Loucy (cell line): ENCODE measurements at regions not wholly inside any gene's neighbourhood (a gene's known extent, or its start where the extent isn't known, plus 50 kb on each side); places are given as distances from the start of the nearest gene placed in this dataset.

Experiments
- H2AFZ ChIP-seq: fragments of 200-600 bp; sonication (generic); 2 replicates; pipeline ENCODE4 v1.6.0; 2016; ENCODE audit warnings: antibody characterized with exemption, mild to moderate bottlenecking, low read length, moderate library complexity
- H3F3A ChIP-seq: fragments of 200-600 bp; 2 replicates; pipeline ENCODE4 v1.6.0; 2016; ENCODE audit warnings: antibody characterized with exemption, low read depth, mild to moderate bottlenecking
- H3K27me3 ChIP-seq: fragments of 200-600 bp; sonication (generic); 2 replicates; pipeline ENCODE4 v1.6.1; 2014; ENCODE audit warnings: low read length, mild to moderate bottlenecking; ENCODE audit not compliant: insufficient read depth, poor library complexity, severe bottlenecking
- H3K36me3 ChIP-seq: fragments of 200-600 bp; sonication (generic); 2 replicates; pipeline ENCODE4 v1.6.1; 2016; ENCODE audit warnings: low read length; ENCODE audit not compliant: insufficient read depth
- H3K4me1 ChIP-seq: fragments of 200-600 bp; sonication (generic); 2 replicates; pipeline ENCODE4 v1.5.1; 2014; ENCODE audit warnings: low read length, mild to moderate bottlenecking; ENCODE audit not compliant: insufficient read depth, poor library complexity, severe bottlenecking
- H3K4me2 ChIP-seq: fragments of 200-600 bp; sonication (generic); 2 replicates; pipeline ENCODE4 v1.6.0; 2014; ENCODE audit warnings: antibody characterized with exemption, low read length, low read depth, mild to moderate bottlenecking; ENCODE audit not compliant: poor library complexity, severe bottlenecking
- H3K4me3 ChIP-seq: fragments of 200-600 bp; sonication (generic); 2 replicates; pipeline ENCODE4 v1.5.1; 2014; ENCODE audit warnings: low read length, mild to moderate bottlenecking, mixed read lengths; ENCODE audit not compliant: poor library complexity, severe bottlenecking
- H3K79me2 ChIP-seq: fragments of 200-600 bp; sonication (generic); 2 replicates; pipeline ENCODE4 v1.6.1; 2014; ENCODE audit warnings: low read length; ENCODE audit not compliant: insufficient read depth
- H3K9ac ChIP-seq: fragments of 200-600 bp; sonication (generic); 2 replicates; pipeline ENCODE4 v1.6.0; 2014; ENCODE audit warnings: mild to moderate bottlenecking, low read depth, low read length, moderate library complexity; ENCODE audit not compliant: poor library complexity, severe bottlenecking
- H3K9me2 ChIP-seq: fragments of 200-600 bp; sonication (generic); replicated peaks from 2 replicates; pipeline ENCODE4 v1.6.1; 2016; ENCODE audit warnings: low read depth, low read length, mixed read lengths
- H3K9me3 ChIP-seq: fragments of 200-600 bp; sonication (generic); 2 replicates; pipeline ENCODE4 v1.6.1; 2014; ENCODE audit warnings: mild to moderate bottlenecking, antibody characterized with exemption, low read length, low read depth; ENCODE audit not compliant: insufficient read depth
- H4K20me1 ChIP-seq: fragments of 200-600 bp; sonication (generic); 2 replicates; pipeline ENCODE4 v1.6.0; 2014; ENCODE audit warnings: antibody characterized with exemption, low read length, mild to moderate bottlenecking; ENCODE audit not compliant: insufficient read depth, poor library complexity, severe bottlenecking
- EZH2phosphoT487 ChIP-seq: fragments of 200-600 bp; IDR thresholded peaks from 2 replicates; pipeline ENCODE4 v1.6.1; 2018; ENCODE audit warnings: antibody characterized with exemption, mild to moderate bottlenecking, moderate library complexity, borderline replicate concordance
- TF ChIP-seq, protein P1 (sequence below): fragments of 200-600 bp; sonication (generic); conservative IDR thresholded peaks from 2 replicates; pipeline ENCODE4 v1.5.1; 2014; ENCODE audit warnings: mild to moderate bottlenecking, antibody characterized with exemption, low read length

DNA sequence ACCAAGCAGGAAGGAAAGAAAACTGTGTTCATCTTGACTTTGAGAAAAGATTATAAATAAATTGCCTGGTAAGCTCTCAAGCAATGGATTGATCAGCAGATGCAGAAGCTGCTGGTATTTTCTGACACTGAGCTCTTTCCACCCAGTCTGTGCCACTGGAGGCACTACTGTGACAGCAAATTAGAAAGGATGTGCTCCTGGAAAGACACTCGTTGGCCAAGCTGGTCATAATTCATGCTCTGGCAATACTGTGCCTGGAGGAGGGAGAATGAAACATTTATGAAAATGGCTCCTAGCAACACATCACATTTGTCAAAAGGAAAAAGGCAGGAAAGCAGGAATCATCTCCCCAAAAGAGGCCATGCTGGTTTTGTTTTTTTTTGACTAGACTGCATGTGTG is 84.2 kb downstream of the CAVIN4 start:
- H2AFZ ChIP-seq: no peak overlapping the region
- TF ChIP-seq, protein P1, sequence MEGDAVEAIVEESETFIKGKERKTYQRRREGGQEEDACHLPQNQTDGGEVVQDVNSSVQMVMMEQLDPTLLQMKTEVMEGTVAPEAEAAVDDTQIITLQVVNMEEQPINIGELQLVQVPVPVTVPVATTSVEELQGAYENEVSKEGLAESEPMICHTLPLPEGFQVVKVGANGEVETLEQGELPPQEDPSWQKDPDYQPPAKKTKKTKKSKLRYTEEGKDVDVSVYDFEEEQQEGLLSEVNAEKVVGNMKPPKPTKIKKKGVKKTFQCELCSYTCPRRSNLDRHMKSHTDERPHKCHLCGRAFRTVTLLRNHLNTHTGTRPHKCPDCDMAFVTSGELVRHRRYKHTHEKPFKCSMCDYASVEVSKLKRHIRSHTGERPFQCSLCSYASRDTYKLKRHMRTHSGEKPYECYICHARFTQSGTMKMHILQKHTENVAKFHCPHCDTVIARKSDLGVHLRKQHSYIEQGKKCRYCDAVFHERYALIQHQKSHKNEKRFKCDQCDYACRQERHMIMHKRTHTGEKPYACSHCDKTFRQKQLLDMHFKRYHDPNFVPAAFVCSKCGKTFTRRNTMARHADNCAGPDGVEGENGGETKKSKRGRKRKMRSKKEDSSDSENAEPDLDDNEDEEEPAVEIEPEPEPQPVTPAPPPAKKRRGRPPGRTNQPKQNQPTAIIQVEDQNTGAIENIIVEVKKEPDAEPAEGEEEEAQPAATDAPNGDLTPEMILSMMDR: no peak
- TF ChIP-seq EZH2phosphoT487: no peak
- no peaks in the 10 kb centered on the region for H3K9me3 ChIP-seq
- H3K36me3 ChIP-seq: no peaks in the 10 kb centered on the region
- H4K20me1 ChIP-seq: no peaks in the 10 kb centered on the region
- H3F3A ChIP-seq: no peaks in the 10 kb centered on the region
- H3K4me1 ChIP-seq: no peaks in the 10 kb centered on the region
- H3K27me3 ChIP-seq: no peaks in the 10 kb centered on the region
- no peaks in the 10 kb centered on the region for H3K9me2 ChIP-seq
- no peak overlapping the region for H3K4me3 ChIP-seq
- H3K79me2 ChIP-seq: no peaks in the 10 kb centered on the region
- no peak overlapping the region for H3K4me2 ChIP-seq
- H3K9ac ChIP-seq: no peak overlapping the region

DNA sequence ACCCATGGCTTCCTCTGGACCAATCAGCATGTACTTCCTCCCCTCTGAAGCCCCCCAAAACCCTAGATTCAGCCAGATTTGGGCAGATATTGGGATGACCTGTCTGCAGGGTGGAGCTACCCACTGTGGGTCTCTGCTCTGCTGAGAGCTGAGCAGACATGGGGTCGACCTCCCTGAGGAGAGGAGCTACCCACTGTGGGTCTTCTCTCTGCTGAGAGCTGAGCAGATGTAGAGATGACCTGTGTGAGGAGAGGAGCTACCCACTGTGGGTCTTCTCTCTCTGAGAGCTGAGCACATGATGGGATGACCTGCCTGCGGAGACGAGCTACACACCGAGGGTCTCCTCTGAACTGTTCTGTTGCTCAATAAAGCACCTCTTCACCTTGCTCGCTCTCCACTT is 89.6 kb downstream of the CAVIN4 start:
- no peaks in the 10 kb centered on the region for H3F3A ChIP-seq
- no peak overlapping the region for H3K9ac ChIP-seq
- no peaks in the 10 kb centered on the region for H3K9me3 ChIP-seq
- H3K4me1 ChIP-seq: no peaks in the 10 kb centered on the region
- no peak overlapping the region for H2AFZ ChIP-seq
- no peaks in the 10 kb centered on the region for H3K9me2 ChIP-seq
- no peaks in the 10 kb centered on the region for H4K20me1 ChIP-seq
- H3K27me3 ChIP-seq: no peaks in the 10 kb centered on the region
- H3K36me3 ChIP-seq: no peaks in the 10 kb centered on the region
- H3K4me3 ChIP-seq: no peak overlapping the region
- H3K4me2 ChIP-seq: no peak overlapping the region
- H3K79me2 ChIP-seq: no peaks in the 10 kb centered on the region
- TF ChIP-seq, protein P1: no peak
- no peak for TF ChIP-seq EZH2phosphoT487

DNA sequence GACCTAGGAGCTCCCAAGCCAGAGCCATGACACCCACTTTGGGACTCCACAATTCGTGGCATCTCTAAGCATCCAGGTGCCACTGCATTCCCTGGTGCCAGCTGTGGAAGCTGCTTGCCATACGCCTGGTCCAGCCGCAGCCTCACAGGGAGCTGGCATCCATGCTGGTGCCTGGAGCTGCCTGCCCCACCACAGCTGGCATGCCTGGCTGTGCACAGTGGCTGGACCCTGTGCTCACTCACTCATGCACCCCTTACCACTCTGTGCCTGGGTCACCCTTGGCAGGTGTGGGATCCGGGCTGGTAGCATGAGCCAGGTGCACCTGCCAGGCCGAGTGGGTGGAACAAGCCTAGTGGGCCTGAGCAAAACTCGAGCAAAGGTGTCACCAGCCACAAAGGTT is 90.1 kb downstream of the CAVIN4 start:
- H3F3A ChIP-seq: no peaks in the 10 kb centered on the region
- H3K79me2 ChIP-seq: no peaks in the 10 kb centered on the region
- H3K9ac ChIP-seq: no peak overlapping the region
- no peak for TF ChIP-seq EZH2phosphoT487
- TF ChIP-seq, protein P1: no peak
- no peak overlapping the region for H3K4me3 ChIP-seq
- no peaks in the 10 kb centered on the region for H3K36me3 ChIP-seq
- H3K4me1 ChIP-seq: no peaks in the 10 kb centered on the region
- no peaks in the 10 kb centered on the region for H3K9me2 ChIP-seq
- H4K20me1 ChIP-seq: no peaks in the 10 kb centered on the region
- H3K27me3 ChIP-seq: no peaks in the 10 kb centered on the region
- H2AFZ ChIP-seq: no peak overlapping the region
- no peak overlapping the region for H3K4me2 ChIP-seq
- H3K9me3 ChIP-seq: no peaks in the 10 kb centered on the region
